ENCODE measurements at regions not wholly inside any gene's neighbourhood (a gene's known extent, or its start where the extent isn't known, plus 50 kb on each side); places are given as distances from the start of the nearest gene placed in this dataset.

DNA sequence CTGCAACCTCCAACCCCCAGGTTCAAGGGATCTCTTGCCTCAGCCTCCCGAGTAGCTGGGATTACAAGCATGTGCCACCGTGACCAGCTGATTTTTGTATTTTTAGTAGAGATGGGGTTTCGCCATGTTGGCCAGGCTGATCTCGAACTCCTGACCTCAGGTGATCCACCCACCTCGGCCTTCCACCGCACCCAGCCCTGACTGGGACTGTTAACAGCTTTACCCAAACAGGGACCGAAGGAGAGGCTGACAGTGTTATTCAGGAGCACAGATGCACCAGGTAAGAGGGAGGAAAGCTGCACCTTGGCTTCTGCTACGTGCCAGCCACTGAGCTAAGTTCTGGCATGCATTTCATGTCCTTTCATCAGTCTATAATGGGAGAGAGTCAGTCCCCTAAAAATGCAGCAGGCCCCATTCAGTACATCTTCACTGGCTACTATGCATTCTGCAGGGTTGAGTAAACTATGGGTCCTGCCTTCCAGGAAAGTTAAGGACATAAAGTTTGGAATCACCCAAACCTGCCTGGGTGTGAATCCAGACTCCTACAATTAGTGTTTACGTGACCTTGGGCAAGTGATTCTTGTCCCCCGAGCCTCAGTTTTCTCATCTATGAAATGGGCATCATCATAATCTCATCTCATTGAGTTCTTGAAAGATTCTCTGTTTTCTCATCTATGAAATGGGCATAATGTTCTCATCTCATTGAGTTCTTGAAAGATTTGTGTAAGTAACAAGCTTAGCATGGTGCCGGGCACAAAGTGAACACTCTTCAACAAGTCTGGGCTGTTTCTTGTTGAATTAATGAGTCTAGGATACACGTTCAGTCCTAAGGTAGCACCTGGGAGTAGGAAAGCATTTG lies 82.2 kb downstream of the CPN2 start:
- TF ChIP-seq, protein P1, sequence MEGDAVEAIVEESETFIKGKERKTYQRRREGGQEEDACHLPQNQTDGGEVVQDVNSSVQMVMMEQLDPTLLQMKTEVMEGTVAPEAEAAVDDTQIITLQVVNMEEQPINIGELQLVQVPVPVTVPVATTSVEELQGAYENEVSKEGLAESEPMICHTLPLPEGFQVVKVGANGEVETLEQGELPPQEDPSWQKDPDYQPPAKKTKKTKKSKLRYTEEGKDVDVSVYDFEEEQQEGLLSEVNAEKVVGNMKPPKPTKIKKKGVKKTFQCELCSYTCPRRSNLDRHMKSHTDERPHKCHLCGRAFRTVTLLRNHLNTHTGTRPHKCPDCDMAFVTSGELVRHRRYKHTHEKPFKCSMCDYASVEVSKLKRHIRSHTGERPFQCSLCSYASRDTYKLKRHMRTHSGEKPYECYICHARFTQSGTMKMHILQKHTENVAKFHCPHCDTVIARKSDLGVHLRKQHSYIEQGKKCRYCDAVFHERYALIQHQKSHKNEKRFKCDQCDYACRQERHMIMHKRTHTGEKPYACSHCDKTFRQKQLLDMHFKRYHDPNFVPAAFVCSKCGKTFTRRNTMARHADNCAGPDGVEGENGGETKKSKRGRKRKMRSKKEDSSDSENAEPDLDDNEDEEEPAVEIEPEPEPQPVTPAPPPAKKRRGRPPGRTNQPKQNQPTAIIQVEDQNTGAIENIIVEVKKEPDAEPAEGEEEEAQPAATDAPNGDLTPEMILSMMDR (conservative IDR thresholded peaks at IDR 0.05; ENCODE audit: low read length): no peak
- no peak for TF ChIP-seq EZH2phosphoT487 (IDR thresholded peaks at IDR 0.05; ENCODE audit: borderline replicate concordance, low read depth, low read length)
